ENCODE measurements at regions not wholly inside any gene's neighbourhood (a gene's known extent, or its start where the extent isn't known, plus 50 kb on each side); places are given as distances from the start of the nearest gene placed in this dataset.

DNA sequence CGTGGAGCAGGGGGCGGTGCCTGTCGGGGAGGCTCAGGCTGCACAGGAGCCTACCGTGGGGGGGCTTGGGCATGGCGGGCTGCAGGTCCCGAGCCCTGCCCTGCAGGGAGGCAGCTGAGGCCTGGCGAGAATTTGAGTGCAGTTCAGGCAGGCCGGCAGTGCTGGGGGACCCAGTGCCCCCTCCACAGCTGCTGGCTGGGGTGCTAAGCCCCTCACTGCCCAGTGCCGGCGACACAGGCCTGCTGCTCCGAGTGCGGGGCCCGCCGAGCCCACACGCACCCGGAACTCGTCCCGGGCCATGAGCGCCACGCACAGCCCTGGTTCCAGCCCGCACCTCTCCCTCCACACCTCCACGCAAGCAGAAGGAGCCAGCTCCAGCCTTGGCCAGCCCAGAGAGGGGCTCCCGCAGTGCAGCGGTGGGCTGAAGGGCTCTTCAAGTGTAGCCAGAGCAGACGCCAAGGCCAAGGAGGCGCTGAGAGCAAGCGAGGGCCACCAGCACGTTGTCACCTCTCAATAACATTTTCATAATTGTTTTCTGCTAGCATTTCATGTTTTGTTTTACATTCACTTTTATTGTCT, 1378.9 kb upstream of the CELF4 start:
- no peak for DNase-seq (ENCODE audit: low spot score)
- TF ChIP-seq, protein P1, sequence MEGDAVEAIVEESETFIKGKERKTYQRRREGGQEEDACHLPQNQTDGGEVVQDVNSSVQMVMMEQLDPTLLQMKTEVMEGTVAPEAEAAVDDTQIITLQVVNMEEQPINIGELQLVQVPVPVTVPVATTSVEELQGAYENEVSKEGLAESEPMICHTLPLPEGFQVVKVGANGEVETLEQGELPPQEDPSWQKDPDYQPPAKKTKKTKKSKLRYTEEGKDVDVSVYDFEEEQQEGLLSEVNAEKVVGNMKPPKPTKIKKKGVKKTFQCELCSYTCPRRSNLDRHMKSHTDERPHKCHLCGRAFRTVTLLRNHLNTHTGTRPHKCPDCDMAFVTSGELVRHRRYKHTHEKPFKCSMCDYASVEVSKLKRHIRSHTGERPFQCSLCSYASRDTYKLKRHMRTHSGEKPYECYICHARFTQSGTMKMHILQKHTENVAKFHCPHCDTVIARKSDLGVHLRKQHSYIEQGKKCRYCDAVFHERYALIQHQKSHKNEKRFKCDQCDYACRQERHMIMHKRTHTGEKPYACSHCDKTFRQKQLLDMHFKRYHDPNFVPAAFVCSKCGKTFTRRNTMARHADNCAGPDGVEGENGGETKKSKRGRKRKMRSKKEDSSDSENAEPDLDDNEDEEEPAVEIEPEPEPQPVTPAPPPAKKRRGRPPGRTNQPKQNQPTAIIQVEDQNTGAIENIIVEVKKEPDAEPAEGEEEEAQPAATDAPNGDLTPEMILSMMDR (IDR thresholded peaks at IDR 0.05; ENCODE audit: extremely low read depth, insufficient read depth, missing control alignments), result no peak
- in situ Hi-C loops (cut with MboI; ENCODE audit: low pct_unique_long_range_greater_than_20kb, low sequenced_read_pairs, unreplicated experiment), result loop anchor here (25.0 kb wide), 1 partner anchor 332 kb away; no protein-coding TSS in a partner anchor

DNA sequence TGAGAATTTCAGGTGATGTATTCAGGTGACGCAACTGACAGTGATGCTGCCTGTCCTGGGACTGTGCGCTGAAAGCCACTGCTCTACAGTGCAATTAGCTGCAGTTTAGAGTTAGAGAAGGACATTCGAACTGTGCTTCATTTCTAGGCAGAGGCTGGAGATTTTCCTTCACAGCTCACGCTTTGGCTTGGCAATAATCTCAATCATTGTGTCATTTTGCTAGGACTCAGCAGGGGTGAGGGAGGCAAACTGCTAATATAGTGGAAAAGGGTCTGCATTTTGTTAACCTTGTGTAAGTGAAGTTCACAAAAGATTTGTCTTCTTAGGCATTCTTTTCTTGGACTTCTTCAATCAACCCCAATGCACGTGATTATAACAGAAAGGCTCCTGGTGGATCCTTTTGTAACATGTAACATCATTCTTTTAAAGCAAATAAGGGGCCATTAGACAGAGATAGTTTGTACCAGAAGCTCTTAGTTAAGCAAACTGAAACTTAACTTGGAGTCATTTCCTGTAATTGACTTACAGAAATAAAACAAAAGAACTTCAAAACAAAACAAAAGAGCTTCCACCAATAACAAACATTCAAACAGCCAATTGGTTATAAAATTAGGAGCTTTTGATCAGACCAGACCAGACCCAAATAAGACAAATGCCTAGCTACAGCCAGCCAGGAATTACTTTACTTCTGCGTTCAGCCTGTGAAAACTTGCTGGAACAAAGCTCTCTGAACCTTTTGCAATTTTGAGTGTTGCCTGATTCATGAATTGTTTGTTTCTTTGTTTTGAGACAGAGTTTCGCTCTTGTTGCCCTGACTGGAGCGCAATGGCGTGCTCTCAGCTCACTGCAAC, 1376.3 kb upstream of the CELF4 start:
- TF ChIP-seq, protein P1 (IDR thresholded peaks at IDR 0.05; ENCODE audit: extremely low read depth, insufficient read depth, missing control alignments), result no peak
- DNase-seq (ENCODE audit: low spot score), result no peak
- in situ Hi-C loops (cut with MboI; ENCODE audit: low pct_unique_long_range_greater_than_20kb, low sequenced_read_pairs, unreplicated experiment), result loop anchor here (25.0 kb wide), 1 partner anchor 330 kb away; no protein-coding TSS in a partner anchor

DNA sequence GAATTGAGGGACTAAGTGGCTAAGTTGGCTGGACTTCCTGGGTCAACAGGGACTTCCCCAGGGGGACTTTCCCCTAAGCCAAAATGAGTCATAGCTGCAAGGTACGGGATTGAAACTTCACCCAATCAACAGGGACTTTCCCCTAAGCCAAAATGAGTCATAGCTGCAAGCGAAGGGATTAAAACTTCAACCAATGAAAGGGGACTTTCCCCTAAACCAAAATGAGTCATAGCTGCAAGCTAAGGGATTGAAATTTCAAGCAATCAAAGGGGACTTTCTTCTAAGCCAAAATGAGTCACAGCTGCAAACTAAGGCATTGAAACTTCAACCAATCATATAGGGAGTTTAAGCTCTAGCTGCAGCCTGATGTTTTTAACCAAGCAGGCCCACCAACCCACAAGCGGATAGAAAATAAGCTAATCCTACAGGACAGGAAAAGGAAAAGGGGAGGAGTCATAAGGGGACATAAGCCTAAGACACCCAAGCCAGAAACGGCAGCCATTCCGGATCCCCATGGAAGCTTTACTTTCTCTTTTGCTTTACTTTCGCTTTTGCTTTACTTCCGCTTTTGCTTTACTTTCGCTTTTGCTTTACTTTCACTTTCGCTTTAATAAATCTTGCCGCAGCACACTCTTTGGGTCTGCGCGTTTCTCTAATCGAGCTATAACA, 1375.4 kb upstream of the CELF4 start:
- in situ Hi-C loops (cut with MboI; ENCODE audit: low pct_unique_long_range_greater_than_20kb, low sequenced_read_pairs, unreplicated experiment), result loop anchor here (25.0 kb wide), 1 partner anchor 329 kb away; no protein-coding TSS in a partner anchor
- TF ChIP-seq, protein P1 (IDR thresholded peaks at IDR 0.05; ENCODE audit: extremely low read depth, insufficient read depth, missing control alignments), result no peak
- peak; percentile 53 for DNase-seq (ENCODE audit: low spot score)

DNA sequence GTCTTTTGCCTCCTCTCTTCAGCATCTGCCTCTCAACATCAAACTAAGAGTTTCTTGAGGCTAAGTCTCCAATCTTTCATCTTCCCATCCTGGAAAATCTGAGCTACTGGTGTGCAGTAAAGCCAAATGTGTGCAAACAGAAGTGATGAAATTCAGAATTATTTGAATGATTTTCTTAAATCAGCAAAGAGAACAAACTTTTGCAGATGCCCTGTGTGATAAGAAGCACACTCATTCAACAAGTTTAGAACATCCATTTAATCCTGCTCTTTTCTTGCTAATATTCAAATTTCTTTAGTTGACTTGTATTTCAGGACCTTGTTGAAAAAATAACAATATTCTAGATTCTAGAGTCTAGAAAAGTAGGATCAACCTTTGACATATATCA, 1374.9 kb upstream of the CELF4 start:
- DNase-seq (ENCODE audit: low spot score), result no peak
- in situ Hi-C loops (cut with MboI; ENCODE audit: low pct_unique_long_range_greater_than_20kb, low sequenced_read_pairs, unreplicated experiment), result loop anchor here (25.0 kb wide), 1 partner anchor 328 kb away; no protein-coding TSS in a partner anchor
- TF ChIP-seq, protein P1 (IDR thresholded peaks at IDR 0.05; ENCODE audit: extremely low read depth, insufficient read depth, missing control alignments), result no peak

DNA sequence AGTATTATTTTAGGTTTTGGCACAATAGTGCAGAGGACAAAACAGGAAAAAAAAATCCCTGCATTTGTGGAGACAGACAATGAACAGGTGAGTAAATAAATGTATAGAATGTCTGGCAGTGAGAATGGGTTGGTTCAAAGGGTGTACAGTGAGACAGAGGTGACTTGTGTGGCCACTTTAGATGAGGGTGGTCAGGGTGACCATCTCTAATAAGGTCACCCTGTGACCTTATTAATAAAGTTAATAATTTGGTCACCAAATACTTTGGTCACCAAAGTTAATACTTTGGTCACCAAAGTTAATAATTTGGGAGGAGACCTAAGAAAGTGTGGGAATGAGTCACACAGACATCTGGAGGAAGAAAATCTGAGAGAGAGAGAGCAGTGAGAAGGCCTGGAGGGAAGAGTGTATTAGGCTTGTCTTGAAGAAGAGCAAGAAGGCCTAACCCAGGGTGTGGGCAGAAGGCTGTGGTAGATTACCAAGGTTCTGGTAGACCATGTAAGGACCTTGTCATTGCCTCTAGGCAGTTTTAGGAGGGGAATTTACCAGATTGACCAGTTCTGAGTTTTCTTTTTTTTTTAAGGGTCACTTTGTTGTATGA, 1368.4 kb upstream of the CELF4 start:
- DNase-seq (ENCODE audit: low spot score), result no peak
- in situ Hi-C loops (cut with MboI; ENCODE audit: low pct_unique_long_range_greater_than_20kb, low sequenced_read_pairs, unreplicated experiment), result loop anchor here (25.0 kb wide), 1 partner anchor 322 kb away; no protein-coding TSS in a partner anchor
- TF ChIP-seq, protein P1 (IDR thresholded peaks at IDR 0.05; ENCODE audit: extremely low read depth, insufficient read depth, missing control alignments), result no peak

DNA sequence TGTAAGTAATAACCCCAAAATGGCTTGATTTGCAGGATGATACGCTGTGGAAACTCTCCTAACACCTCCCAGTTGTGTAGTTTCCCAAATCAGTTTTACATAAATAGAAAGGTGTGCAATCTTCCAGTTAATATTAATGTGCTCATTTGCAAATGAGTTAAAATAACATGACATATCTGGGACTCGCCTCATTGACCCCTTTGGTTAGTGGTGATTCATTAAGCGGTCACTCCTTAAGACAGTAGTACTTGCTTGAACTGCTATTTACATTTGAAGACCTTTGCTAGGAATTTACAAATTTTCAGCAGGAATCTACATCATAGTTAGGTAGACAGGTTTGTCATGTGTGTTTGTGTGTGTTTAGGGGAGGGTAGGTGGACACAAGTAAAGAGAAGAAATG, 1367.7 kb upstream of the CELF4 start:
- TF ChIP-seq, protein P1 (IDR thresholded peaks at IDR 0.05; ENCODE audit: extremely low read depth, insufficient read depth, missing control alignments), result no peak
- in situ Hi-C loops (cut with MboI; ENCODE audit: low pct_unique_long_range_greater_than_20kb, low sequenced_read_pairs, unreplicated experiment), result loop anchor here (25.0 kb wide), 1 partner anchor 321 kb away; no protein-coding TSS in a partner anchor

More for the DNA sequence above, 1367.7 kb upstream of the CELF4 start:
- DNase-seq (ENCODE audit: low spot score), result no peak
